Neuronal stem cell (in vitro differentiated cells): ENCODE measurements at regions not wholly inside any gene's neighbourhood (a gene's known extent, or its start where the extent isn't known, plus 50 kb on each side); places are given as distances from the start of the nearest gene placed in this dataset.

Source experiments
- DNase-seq: peaks from one replicate; pipeline ENCODE4 v3.0.0-alpha.2; 2013; ENCODE audit warnings: low spot score
- H2AFZ ChIP-seq: one replicate; pipeline ENCODE4 v1.6.1; 2013; ENCODE audit warnings: mild to moderate bottlenecking, low read length, inconsistent platforms
- H2AK5ac ChIP-seq: 2 replicates; pipeline ENCODE4 v1.6.1; 2013; ENCODE audit warnings: low read depth, mild to moderate bottlenecking, inconsistent platforms, low read length, moderate library complexity, mixed read lengths
- H2BK120ac ChIP-seq: 2 replicates; pipeline ENCODE4 v1.6.1; 2013; ENCODE audit warnings: low read depth, mild to moderate bottlenecking, inconsistent platforms, low read length, moderate library complexity, mixed read lengths
- H2BK12ac ChIP-seq: one replicate; pipeline ENCODE4 v1.6.1; 2013; ENCODE audit warnings: low read length, inconsistent platforms
- H2BK15ac ChIP-seq: 2 replicates; pipeline ENCODE4 v1.6.1; 2013; ENCODE audit warnings: mild to moderate bottlenecking, low read length, inconsistent platforms, mixed read lengths
- H2BK5ac ChIP-seq: one replicate; pipeline ENCODE4 v1.6.1; 2013; ENCODE audit warnings: inconsistent platforms, mild to moderate bottlenecking, low read length, moderate library complexity
- H3K14ac ChIP-seq: one replicate; pipeline ENCODE4 v1.6.1; 2013; ENCODE audit warnings: low read length, inconsistent platforms
- H3K18ac ChIP-seq: 2 replicates; pipeline ENCODE4 v1.6.1; 2013; ENCODE audit warnings: low read length, inconsistent platforms
- H3K23ac ChIP-seq: 2 replicates; pipeline ENCODE4 v1.6.1; 2013; ENCODE audit warnings: low read depth, mild to moderate bottlenecking, mixed read lengths, low read length, inconsistent platforms; ENCODE audit not compliant: poor library complexity
- H3K27ac ChIP-seq: replicated peaks from 3 replicates; pipeline ENCODE4 v1.5.1; 2013; ENCODE audit warnings: low read length, inconsistent platforms
- H3K27me3 ChIP-seq, 3 experiments: 2 replicates each; pipeline ENCODE4 v1.6.1; 2013; ENCODE audit warnings: low read length in 3 of 3, mild to moderate bottlenecking in 2 of 3, inconsistent platforms in 1 of 3, low read depth in 1 of 3, mixed read lengths in 1 of 3, moderate library complexity in 1 of 3; ENCODE audit not compliant: control insufficient read depth in 3 of 3, insufficient read depth in 3 of 3
- H3K36me3 ChIP-seq, 2 donors: replicated peaks in 1 of 2; 2 replicates each; pipeline ENCODE4 v1.6.1; 2013; ENCODE audit warnings: low read length in 2 of 2; ENCODE audit not compliant: control insufficient read depth in 2 of 2, insufficient read depth in 2 of 2
- H3K4ac ChIP-seq: 2 replicates; pipeline ENCODE4 v1.6.1; 2013; ENCODE audit warnings: inconsistent platforms, mild to moderate bottlenecking, low read length, moderate library complexity
- H3K4me1 ChIP-seq, 2 donors: 1 replicate in 1 of 2; 2 replicates in 1 of 2; pipeline ENCODE4 v1.6.1; 2013; ENCODE audit warnings: low read length in 2 of 2, low read depth in 1 of 2; ENCODE audit not compliant: control insufficient read depth in 2 of 2, insufficient read depth in 1 of 2
- H3K4me2 ChIP-seq: one replicate; pipeline ENCODE4 v1.6.1; 2013; ENCODE audit warnings: mild to moderate bottlenecking, low read length, inconsistent platforms; ENCODE audit not compliant: insufficient read depth, poor library complexity, severe bottlenecking
- H3K4me3 ChIP-seq, 2 donors: 2 replicates each; pipeline ENCODE4 v1.5.1; 2013; ENCODE audit warnings: low read length in 2 of 2, mild to moderate bottlenecking in 2 of 2, inconsistent platforms in 1 of 2, moderate library complexity in 1 of 2
- H3K79me1 ChIP-seq: one replicate; pipeline ENCODE4 v1.6.1; 2013; ENCODE audit warnings: low read depth, mild to moderate bottlenecking, inconsistent platforms, low read length, moderate library complexity
- H3K9ac ChIP-seq: one replicate; pipeline ENCODE4 v1.6.1; 2013; ENCODE audit warnings: mild to moderate bottlenecking, low read depth, low read length, inconsistent platforms; ENCODE audit not compliant: poor library complexity
- H3K9me3 ChIP-seq, 2 donors: replicated peaks in 1 of 2; 2 replicates each; pipeline versions ENCODE3 to v1.6.1; 2013; ENCODE audit warnings: low read length in 2 of 2, mild to moderate bottlenecking in 2 of 2, inconsistent platforms in 1 of 2, low read depth in 1 of 2, mixed read lengths in 1 of 2, moderate library complexity in 1 of 2; ENCODE audit not compliant: control insufficient read depth in 2 of 2, insufficient read depth in 1 of 2
- H4K8ac ChIP-seq: one replicate; pipeline ENCODE4 v1.6.1; 2013; ENCODE audit warnings: low read depth, mild to moderate bottlenecking, inconsistent platforms, low read length, moderate library complexity
- H4K91ac ChIP-seq: one replicate; pipeline ENCODE4 v1.6.1; 2013; ENCODE audit warnings: low read length, low read depth, mild to moderate bottlenecking, inconsistent platforms; ENCODE audit not compliant: poor library complexity
- WGBS, 2 donors: extraction: QIAGEN DNeasy Blood & Tissue Kit; methylation state at CpG; one replicate each; pipeline ENCODE4 v1.1.7; 2013; ENCODE audit warnings: missing lambda C conversion rate in 2 of 2, mixed read lengths in 1 of 2; ENCODE audit not compliant: insufficient read length in 2 of 2, insufficient replicate concordance in 1 of 2; ENCODE audit errors: extremely low coverage in 2 of 2; 5-methylcytosine and 5-hydroxymethylcytosine counted together

- no peak overlapping the region for H3K9ac ChIP-seq
- no peak overlapping the region for H4K8ac ChIP-seq
- no peak overlapping the region for H3K27ac ChIP-seq
- H3K36me3 ChIP-seq: no peaks in the 10 kb centered on the region
- no peak overlapping the region for H2BK5ac ChIP-seq
- H3K18ac ChIP-seq: no peak overlapping the region
- H2BK120ac ChIP-seq: no peak overlapping the region
- no peak overlapping the region for H3K4me2 ChIP-seq
- no peak overlapping the region for H3K4ac ChIP-seq
- H4K91ac ChIP-seq: no peak overlapping the region
- WGBS, 2 donors: no CpG with 5 or more reads among the region's 1 CpG
- H3K4me3 ChIP-seq: no peak overlapping the region
- H2AFZ ChIP-seq: no peak overlapping the region
- H2BK12ac ChIP-seq: no peak overlapping the region
- no peak overlapping the region for H3K14ac ChIP-seq
- no peaks in the 10 kb centered on the region for H3K9me3 ChIP-seq
- DNase-seq: no peak
- H2BK15ac ChIP-seq: no peak overlapping the region
- H3K23ac ChIP-seq: no peak overlapping the region
- no peaks in the 10 kb centered on the region for H3K4me1 ChIP-seq
- H3K27me3 ChIP-seq: no peaks in the 10 kb centered on the region
- no peaks in the 10 kb centered on the region for H3K79me1 ChIP-seq
- no peak overlapping the region for H2AK5ac ChIP-seq
Measured at GRCh38 chr16:26885674-26886073, 181.1 kb upstream of the C16orf82 start.

GRCh38 chr16:26889740-26890139 is 177.0 kb upstream of the C16orf82 start:
- no peak overlapping the region for H3K4me3 ChIP-seq
- no peaks in the 10 kb centered on the region for H3K27me3 ChIP-seq
- H3K18ac ChIP-seq: no peak overlapping the region
- no peak overlapping the region for H2AFZ ChIP-seq
- no peaks in the 10 kb centered on the region for H3K9me3 ChIP-seq
- H3K23ac ChIP-seq: no peak overlapping the region
- no peak overlapping the region for H4K8ac ChIP-seq
- no peak overlapping the region for H3K9ac ChIP-seq
- no peak overlapping the region for H3K4ac ChIP-seq
- H2BK12ac ChIP-seq: no peak overlapping the region
- WGBS, 2 donors: no CpG with 5 or more reads among the region's 2 CpGs
- no peaks in the 10 kb centered on the region for H3K79me1 ChIP-seq
- H3K27ac ChIP-seq: no peak overlapping the region
- no peaks in the 10 kb centered on the region for H3K36me3 ChIP-seq
- H3K14ac ChIP-seq: no peak overlapping the region
- no peak overlapping the region for H2BK15ac ChIP-seq
- no peak overlapping the region for H4K91ac ChIP-seq
- H3K4me2 ChIP-seq: no peak overlapping the region
- no peak overlapping the region for H2BK120ac ChIP-seq
- H2AK5ac ChIP-seq: no peak overlapping the region
- no peak for DNase-seq
- no peak overlapping the region for H2BK5ac ChIP-seq
- no peaks in the 10 kb centered on the region for H3K4me1 ChIP-seq

- no peaks in the 10 kb centered on the region for H3K79me1 ChIP-seq
- no peak overlapping the region for H3K4me2 ChIP-seq
- no peak overlapping the region for H3K18ac ChIP-seq
- no peak overlapping the region for H3K14ac ChIP-seq
- H3K27ac ChIP-seq: no peak overlapping the region
- H3K36me3 ChIP-seq: no peaks in the 10 kb centered on the region
- no peak overlapping the region for H4K8ac ChIP-seq
- no peak overlapping the region for H2BK5ac ChIP-seq
- H2AK5ac ChIP-seq: no peak overlapping the region
- no peaks in the 10 kb centered on the region for H3K27me3 ChIP-seq
- no peak overlapping the region for H2BK120ac ChIP-seq
- no peaks in the 10 kb centered on the region for H3K9me3 ChIP-seq
- H3K4ac ChIP-seq: no peak overlapping the region
- H2AFZ ChIP-seq: no peak overlapping the region
- H3K4me3 ChIP-seq: no peak overlapping the region
- H3K23ac ChIP-seq: no peak overlapping the region
- no peak overlapping the region for H2BK12ac ChIP-seq
- H2BK15ac ChIP-seq: no peak overlapping the region
- no peaks in the 10 kb centered on the region for H3K4me1 ChIP-seq
- no peak for DNase-seq
- H3K9ac ChIP-seq: no peak overlapping the region
- no peak overlapping the region for H4K91ac ChIP-seq
Measured at GRCh38 chr16:26898200-26898599, 168.5 kb upstream of the C16orf82 start.

GRCh38 chr16:26901196-26901861 is 165.4 kb upstream of the C16orf82 start:
- Histone ChIP-seq H3K18ac (no peak overlapping the region), H3K36me3 (no peaks in the 10 kb centered on the region), H3K4me1 (no peaks in the 10 kb centered on the region), H3K27me3 (no peaks in the 10 kb centered on the region), H3K9me3 (no peaks in the 10 kb centered on the region), H3K4ac (no peak overlapping the region), H3K27ac (no peak overlapping the region), H2AFZ (no peak overlapping the region), H2BK120ac (no peak overlapping the region), H4K91ac (no peak overlapping the region), H3K4me2 (no peak overlapping the region), H2BK5ac (no peak overlapping the region), H3K4me3 (no peak overlapping the region), H4K8ac (no peak overlapping the region), H3K14ac (no peak overlapping the region), H2BK15ac (no peak overlapping the region), H3K23ac (no peak overlapping the region), H3K9ac (no peak overlapping the region), H3K79me1 (no peaks in the 10 kb centered on the region), H2AK5ac (no peak overlapping the region), H2BK12ac (no peak overlapping the region)
- DNase-seq: no peak
- no CpG with 5 or more reads among the region's 6 CpGs for WGBS, 2 donors
